Neural progenitor cell (in vitro differentiated cells): ENCODE measurements at regions not wholly inside any gene's neighbourhood (a gene's known extent, or its start where the extent isn't known, plus 50 kb on each side); places are given as distances from the start of the nearest gene placed in this dataset.

ENCODE experiments used
- DNase-seq: peaks from one replicate; pipeline ENCODE4 v3.0.0-alpha.2; 2016; ENCODE audit warnings: low spot score
- H2AFZ ChIP-seq: fragments of 200-600 bp; sonication (generic); replicated peaks from 2 replicates; pipeline ENCODE4 v1.6.1; 2016; ENCODE audit warnings: antibody characterized with exemption
- H3F3A ChIP-seq: fragments of 200-600 bp; sonication (generic); 2 replicates; pipeline ENCODE4 v1.6.1; 2016; ENCODE audit warnings: antibody characterized with exemption, low read depth
- H3K27ac ChIP-seq: fragments of 200-600 bp; sonication (generic); 2 replicates; pipeline ENCODE4 v1.5.1; 2016; ENCODE audit warnings: mild to moderate bottlenecking
- H3K27me3 ChIP-seq: fragments of 200-600 bp; sonication (generic); 2 replicates; pipeline ENCODE4 v1.6.1; 2016; ENCODE audit warnings: mild to moderate bottlenecking, moderate library complexity
- H3K36me3 ChIP-seq: fragments of 200-600 bp; sonication (generic); 2 replicates; pipeline ENCODE4 v1.5.1; 2016
- H3K4me1 ChIP-seq: fragments of 200-600 bp; sonication (generic); 2 replicates; pipeline ENCODE4 v1.6.1; 2016; ENCODE audit warnings: mixed run types
- H3K4me2 ChIP-seq: fragments of 200-600 bp; sonication (generic); 2 replicates; pipeline ENCODE4 v1.6.1; 2016
- H3K4me3 ChIP-seq: fragments of 200-600 bp; sonication (generic); 2 replicates; pipeline ENCODE4 v1.5.1; 2016
- H3K79me2 ChIP-seq: fragments of 200-600 bp; sonication (generic); 2 replicates; pipeline ENCODE4 v1.6.1; 2016; ENCODE audit warnings: low read depth
- H3K9ac ChIP-seq: fragments of 200-600 bp; sonication (generic); 2 replicates; pipeline ENCODE4 v1.6.1; 2016
- H3K9me3 ChIP-seq: fragments of 200-600 bp; sonication (generic); 2 replicates; pipeline ENCODE4 v1.5.1; 2016; ENCODE audit warnings: low read depth
- H4K20me1 ChIP-seq: fragments of 200-600 bp; sonication (generic); 2 replicates; pipeline ENCODE4 v1.6.1; 2016; ENCODE audit warnings: low read depth
- H3K27ac Mint-ChIP-seq: 3 replicates; pipeline ENCODE4 v1.8.0; 2021; ENCODE audit warnings: mixed read lengths
- H3K27me3 Mint-ChIP-seq: 2 replicates; pipeline ENCODE4 v1.8.0; 2022; ENCODE audit warnings: low read depth, mild to moderate bottlenecking, inconsistent platforms, moderate library complexity, mixed read lengths; ENCODE audit not compliant: insufficient read depth
- H3K36me3 Mint-ChIP-seq: 3 replicates; pipeline ENCODE4 v1.8.0; 2021; ENCODE audit warnings: mixed read lengths
- H3K4me1 Mint-ChIP-seq: 3 replicates; pipeline ENCODE4 v1.8.0; 2021; ENCODE audit warnings: mixed read lengths
- H3K4me3 Mint-ChIP-seq: 3 replicates; pipeline ENCODE4 v1.8.0; 2021; ENCODE audit warnings: mild to moderate bottlenecking, moderate library complexity, mixed read lengths
- H3K9me3 Mint-ChIP-seq: 3 replicates; pipeline ENCODE4 v1.8.0; 2020; ENCODE audit warnings: mixed read lengths
- CTCF ChIP-seq: fragments of 200-600 bp; sonication (generic); IDR thresholded peaks from 2 replicates; pipeline ENCODE4 v1.5.1; 2017; ENCODE audit warnings: antibody characterized with exemption, mild to moderate bottlenecking
- EZH2 ChIP-seq: fragments of 200-600 bp; sonication (generic); IDR thresholded peaks from 2 replicates; pipeline ENCODE4 v1.6.1; 2017; ENCODE audit warnings: antibody characterized with exemption, mild to moderate bottlenecking, moderate library complexity
- EZH2phosphoT487 ChIP-seq: fragments of 200-600 bp; sonication (generic); IDR thresholded peaks from 2 replicates; pipeline ENCODE4 v1.6.1; 2017; ENCODE audit warnings: antibody characterized with exemption

- Histone ChIP-seq H3K4me3 (no peak overlapping the region), H4K20me1 (no peaks in the 10 kb centered on the region), H2AFZ (no peak overlapping the region), H3K9me3 (no peaks in the 10 kb centered on the region), H3K27me3 (no peaks in the 10 kb centered on the region), H3K36me3 (no peaks in the 10 kb centered on the region), H3K9ac (no peak overlapping the region), H3F3A (no peaks in the 10 kb centered on the region), H3K4me1 (no peaks in the 10 kb centered on the region), H3K79me2 (no peaks in the 10 kb centered on the region), H3K27ac (no peak overlapping the region), H3K4me2 (no peak overlapping the region)
- no peak overlapping the region for H3K4me3 Mint-ChIP-seq
- H3K9me3 Mint-ChIP-seq = no peaks in the 10 kb centered on the region
- H3K27ac Mint-ChIP-seq = no peak overlapping the region
- H3K4me1 Mint-ChIP-seq = peaks cover 5% of the 10 kb centered on the region
- DNase-seq = no peak
- peaks cover 2% of the 10 kb centered on the region for H3K27me3 Mint-ChIP-seq
- TF ChIP-seq CTCF (no peak), EZH2 (no peak), EZH2phosphoT487 (no peak)
- H3K36me3 Mint-ChIP-seq = peaks cover 52% of the 10 kb centered on the region
Observed at GRCh38 chr22:25484521-25485315, 79.8 kb upstream of the GRK3 start.

- no peaks in the 10 kb centered on the region for H3K9me3 ChIP-seq
- H3K27me3 Mint-ChIP-seq = peaks cover 2% of the 10 kb centered on the region
- H3K9ac ChIP-seq = no peak overlapping the region
- H3K4me3 ChIP-seq = no peak overlapping the region
- DNase-seq = no peak
- H3K36me3 Mint-ChIP-seq = peaks cover 54% of the 10 kb centered on the region
- H3K79me2 ChIP-seq = no peaks in the 10 kb centered on the region
- no peaks in the 10 kb centered on the region for H4K20me1 ChIP-seq
- TF ChIP-seq EZH2phosphoT487 (no peak), CTCF (no peak), EZH2 (no peak)
- H3K36me3 ChIP-seq = no peaks in the 10 kb centered on the region
- H3K4me3 Mint-ChIP-seq = no peak overlapping the region
- no peak overlapping the region for H3K27ac Mint-ChIP-seq
- H2AFZ ChIP-seq = no peak overlapping the region
- no peaks in the 10 kb centered on the region for H3K27me3 ChIP-seq
- H3K4me1 ChIP-seq = no peaks in the 10 kb centered on the region
- no peak overlapping the region for H3K4me2 ChIP-seq
- H3K4me1 Mint-ChIP-seq = peaks cover 5% of the 10 kb centered on the region
- H3F3A ChIP-seq = no peaks in the 10 kb centered on the region
- H3K27ac ChIP-seq = no peak overlapping the region
- H3K9me3 Mint-ChIP-seq = no peaks in the 10 kb centered on the region
Observed at GRCh38 chr22:25485626-25486545, 78.6 kb upstream of the GRK3 start.

- Histone ChIP-seq H3K36me3 (no peaks in the 10 kb centered on the region), H3K9ac (no peak overlapping the region), H3K4me2 (no peak overlapping the region), H3K79me2 (no peaks in the 10 kb centered on the region), H2AFZ (no peak overlapping the region), H3K27ac (no peak overlapping the region), H3K4me1 (no peaks in the 10 kb centered on the region), H4K20me1 (no peaks in the 10 kb centered on the region), H3F3A (no peaks in the 10 kb centered on the region), H3K27me3 (no peaks in the 10 kb centered on the region), H3K9me3 (no peaks in the 10 kb centered on the region), H3K4me3 (no peak overlapping the region)
- no peaks in the 10 kb centered on the region for H3K9me3 Mint-ChIP-seq
- H3K4me3 Mint-ChIP-seq = no peak overlapping the region
- peaks cover 5% of the 10 kb centered on the region for H3K4me1 Mint-ChIP-seq
- H3K27ac Mint-ChIP-seq = no peak overlapping the region
- H3K36me3 Mint-ChIP-seq = peaks cover 40% of the 10 kb centered on the region
- DNase-seq = no peak
- H3K27me3 Mint-ChIP-seq = peaks cover 6% of the 10 kb centered on the region
- TF ChIP-seq EZH2 (no peak), CTCF (no peak), EZH2phosphoT487 (no peak)
Observed at GRCh38 chr22:25487508-25487907, 77.0 kb upstream of the GRK3 start.
